ENCODE measurements at regions not wholly inside any gene's neighbourhood (a gene's known extent, or its start where the extent isn't known, plus 50 kb on each side); places are given as distances from the start of the nearest gene placed in this dataset.

DNA sequence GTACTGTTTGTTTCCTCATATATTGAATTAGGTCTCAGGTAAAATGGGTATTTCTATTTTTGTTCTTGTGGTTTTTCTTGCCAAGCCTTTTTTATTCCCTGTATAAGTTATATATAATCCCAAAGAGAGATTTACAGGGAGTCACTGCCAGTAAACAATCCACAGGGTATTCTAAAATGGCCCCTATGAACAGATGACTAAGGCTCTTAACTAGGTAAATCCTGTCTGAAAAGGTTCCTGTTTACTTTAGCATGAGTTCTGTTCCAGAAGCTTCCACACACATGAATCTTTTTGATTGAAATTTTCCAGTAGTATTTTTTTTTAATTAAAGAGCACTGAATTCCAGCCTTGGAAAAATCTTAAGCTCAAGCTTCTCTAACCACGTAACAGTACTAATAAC, 552.8 kb upstream of the CCDC179 start:
- TF ChIP-seq, protein P1, sequence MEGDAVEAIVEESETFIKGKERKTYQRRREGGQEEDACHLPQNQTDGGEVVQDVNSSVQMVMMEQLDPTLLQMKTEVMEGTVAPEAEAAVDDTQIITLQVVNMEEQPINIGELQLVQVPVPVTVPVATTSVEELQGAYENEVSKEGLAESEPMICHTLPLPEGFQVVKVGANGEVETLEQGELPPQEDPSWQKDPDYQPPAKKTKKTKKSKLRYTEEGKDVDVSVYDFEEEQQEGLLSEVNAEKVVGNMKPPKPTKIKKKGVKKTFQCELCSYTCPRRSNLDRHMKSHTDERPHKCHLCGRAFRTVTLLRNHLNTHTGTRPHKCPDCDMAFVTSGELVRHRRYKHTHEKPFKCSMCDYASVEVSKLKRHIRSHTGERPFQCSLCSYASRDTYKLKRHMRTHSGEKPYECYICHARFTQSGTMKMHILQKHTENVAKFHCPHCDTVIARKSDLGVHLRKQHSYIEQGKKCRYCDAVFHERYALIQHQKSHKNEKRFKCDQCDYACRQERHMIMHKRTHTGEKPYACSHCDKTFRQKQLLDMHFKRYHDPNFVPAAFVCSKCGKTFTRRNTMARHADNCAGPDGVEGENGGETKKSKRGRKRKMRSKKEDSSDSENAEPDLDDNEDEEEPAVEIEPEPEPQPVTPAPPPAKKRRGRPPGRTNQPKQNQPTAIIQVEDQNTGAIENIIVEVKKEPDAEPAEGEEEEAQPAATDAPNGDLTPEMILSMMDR (IDR thresholded peaks at IDR 0.05; ENCODE audit: control insufficient read depth, insufficient read depth, low read depth, low read length, missing control alignments): no peak
- no peak overlapping the region for H3K4me3 ChIP-seq (ENCODE audit: control insufficient read depth, low read depth, low read length)
- no peak for DNase-seq (ENCODE audit: low read depth)

DNA sequence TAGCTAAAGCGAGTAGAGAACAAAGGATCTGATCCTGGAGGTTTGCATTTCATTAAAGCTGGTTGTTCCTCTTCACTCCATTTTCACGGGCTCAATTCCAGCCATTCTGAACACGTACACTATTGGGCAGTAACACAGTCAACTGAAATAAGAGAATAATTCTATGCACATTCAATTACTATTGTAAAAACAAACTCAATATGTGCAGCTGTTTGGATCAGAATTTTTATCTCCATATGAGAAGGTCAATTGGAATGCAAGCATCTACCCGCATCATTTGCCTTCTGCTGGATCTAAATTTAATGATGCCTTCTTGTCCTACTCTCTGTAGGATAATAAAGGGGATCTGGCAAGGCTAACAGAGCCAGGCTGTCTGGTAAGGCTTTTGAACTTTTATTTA, 562.8 kb upstream of the CCDC179 start:
- no peak for DNase-seq (ENCODE audit: low read depth)
- no peak overlapping the region for H3K4me3 ChIP-seq (ENCODE audit: control insufficient read depth, low read depth, low read length)
- TF ChIP-seq, protein P1 (IDR thresholded peaks at IDR 0.05; ENCODE audit: control insufficient read depth, insufficient read depth, low read depth, low read length, missing control alignments): no peak

DNA sequence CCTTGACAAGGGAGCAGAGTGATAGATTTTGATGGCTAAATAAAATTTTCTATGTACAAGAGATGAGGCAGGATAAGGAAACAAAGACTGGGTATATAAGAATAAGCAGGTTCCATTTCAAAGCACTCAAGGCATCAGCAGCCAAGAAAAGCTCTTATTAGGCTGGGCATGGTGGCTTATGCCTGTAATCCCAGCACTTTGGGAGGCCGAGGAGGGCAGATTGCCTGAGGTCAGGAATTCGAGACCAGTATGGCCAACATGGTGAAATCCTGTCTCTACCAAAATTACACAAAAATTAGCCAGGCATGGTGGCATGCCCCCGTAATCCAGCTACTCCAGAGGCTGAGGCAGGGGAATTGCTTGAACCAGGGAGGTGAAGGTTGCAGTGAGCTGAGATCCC, 563.4 kb upstream of the CCDC179 start:
- no peak overlapping the region for H3K4me3 ChIP-seq (ENCODE audit: control insufficient read depth, low read depth, low read length)
- DNase-seq (ENCODE audit: low read depth): no peak
- TF ChIP-seq, protein P1 (IDR thresholded peaks at IDR 0.05; ENCODE audit: control insufficient read depth, insufficient read depth, low read depth, low read length, missing control alignments): no peak

GRCh38 chr11:23425381-23425780, 565.1 kb upstream of the CCDC179 start:
- no peak for DNase-seq (ENCODE audit: low read depth)
- no peak overlapping the region for H3K4me3 ChIP-seq (ENCODE audit: control insufficient read depth, low read depth, low read length)
- TF ChIP-seq, protein P1 (IDR thresholded peaks at IDR 0.05; ENCODE audit: control insufficient read depth, insufficient read depth, low read depth, low read length, missing control alignments): no peak

GRCh38 chr11:23429569-23429968, 569.3 kb upstream of the CCDC179 start:
- no peak overlapping the region for H3K4me3 ChIP-seq (ENCODE audit: control insufficient read depth, low read depth, low read length)
- TF ChIP-seq, protein P1 (IDR thresholded peaks at IDR 0.05; ENCODE audit: control insufficient read depth, insufficient read depth, low read depth, low read length, missing control alignments): no peak
- no peak for DNase-seq (ENCODE audit: low read depth)

DNA sequence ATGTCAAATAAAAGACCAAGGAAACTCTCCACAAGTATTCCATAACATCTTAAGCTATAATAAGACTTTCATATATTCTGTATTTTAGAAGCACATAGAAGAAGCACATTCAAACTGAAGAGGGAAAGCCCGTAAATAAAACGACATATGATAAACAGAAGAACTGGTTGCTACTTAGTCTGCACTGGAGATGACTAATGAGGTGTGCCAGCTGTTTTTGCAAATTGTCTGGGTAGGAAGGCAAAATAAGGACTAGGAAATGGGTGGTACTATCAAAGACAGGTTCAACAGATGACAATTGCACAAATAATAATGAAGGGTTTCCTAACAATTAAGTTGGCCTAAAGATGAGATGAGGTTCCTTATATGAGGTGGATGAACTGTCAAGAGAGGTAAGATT, 593.2 kb upstream of the CCDC179 start:
- no peak for DNase-seq (ENCODE audit: low read depth)
- no peak overlapping the region for H3K4me3 ChIP-seq (ENCODE audit: control insufficient read depth, low read depth, low read length)
- TF ChIP-seq, protein P1 (IDR thresholded peaks at IDR 0.05; ENCODE audit: control insufficient read depth, insufficient read depth, low read depth, low read length, missing control alignments): no peak

DNA sequence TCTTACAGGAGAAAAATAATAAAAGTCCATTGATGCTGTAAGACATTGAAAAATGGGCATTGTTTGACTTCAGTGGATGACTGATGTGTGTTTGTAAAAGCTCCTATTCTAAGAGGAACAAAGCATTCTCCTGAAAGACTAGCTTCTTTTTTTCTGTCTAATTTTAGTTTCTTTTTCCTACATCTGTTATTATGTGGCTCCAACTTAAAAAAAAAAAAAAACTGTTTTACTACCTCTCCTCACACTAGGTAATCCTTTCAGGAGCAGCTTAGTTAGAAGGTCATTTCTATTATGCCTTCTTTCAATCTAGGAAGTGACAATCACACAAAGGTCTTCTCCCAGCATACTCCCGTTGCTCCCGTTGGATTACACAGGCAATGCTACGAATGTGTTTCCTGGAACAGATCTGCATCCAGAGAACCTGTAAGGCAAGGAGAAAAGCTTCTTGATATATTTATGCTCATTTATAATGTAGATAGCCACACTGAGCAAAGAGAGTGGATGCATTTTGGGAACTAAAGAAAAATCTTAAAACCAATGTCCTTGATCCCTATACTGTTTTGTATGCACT, 595.1 kb upstream of the CCDC179 start:
- no peak for DNase-seq (ENCODE audit: low read depth)
- TF ChIP-seq, protein P1 (IDR thresholded peaks at IDR 0.05; ENCODE audit: control insufficient read depth, insufficient read depth, low read depth, low read length, missing control alignments): no peak
- no peak overlapping the region for H3K4me3 ChIP-seq (ENCODE audit: control insufficient read depth, low read depth, low read length)

Data from AG09309 (cell line).